GM10266 (cell line): ENCODE measurements at regions not wholly inside any gene's neighbourhood (a gene's known extent, or its start where the extent isn't known, plus 50 kb on each side); places are given as distances from the start of the nearest gene placed in this dataset.

ENCODE experiments used
- DNase-seq: peaks from one replicate; pipeline ENCODE4 v3.0.0; 2012; ENCODE audit errors: extremely low spot score
- CTCF ChIP-seq: IDR thresholded peaks from 2 replicates; pipeline ENCODE4 v1.5.1; 2012; ENCODE audit warnings: mild to moderate bottlenecking, low read depth; ENCODE audit not compliant: control insufficient read depth, insufficient read depth; ENCODE audit errors: missing control alignments

- no peak for DNase-seq
- TF ChIP-seq CTCF = no peak
Observed at GRCh38 chr3:14252321-14253021, 73.9 kb downstream of the LSM3 start.

GRCh38 chr3:14253022-14253706 lies 74.5 kb downstream of the LSM3 start:
- TF ChIP-seq CTCF = no peak
- DNase-seq = no peak

GRCh38 chr3:14253707-14254382 lies 75.2 kb downstream of the LSM3 start:
- TF ChIP-seq CTCF = no peak
- DNase-seq = no peak

GRCh38 chr3:14254812-14255702 lies 76.4 kb downstream of the LSM3 start:
- TF ChIP-seq CTCF = no peak

GRCh38 chr3:14256046-14256445 lies 77.4 kb downstream of the LSM3 start:
- no peak for DNase-seq

More at GRCh38 chr3:14254812-14255702, 76.4 kb downstream of the LSM3 start:
- DNase-seq = no peak

More at GRCh38 chr3:14256046-14256445, 77.4 kb downstream of the LSM3 start:
- TF ChIP-seq CTCF = no peak
